ENCODE measurements at regions not wholly inside any gene's neighbourhood (a gene's known extent, or its start where the extent isn't known, plus 50 kb on each side); places are given as distances from the start of the nearest gene placed in this dataset.
"Not testable (repeated sequence)": the region's sequence is repeated elsewhere in the genome, so short reads cannot be mapped to it uniquely, and the experiment has no call there.

DNA sequence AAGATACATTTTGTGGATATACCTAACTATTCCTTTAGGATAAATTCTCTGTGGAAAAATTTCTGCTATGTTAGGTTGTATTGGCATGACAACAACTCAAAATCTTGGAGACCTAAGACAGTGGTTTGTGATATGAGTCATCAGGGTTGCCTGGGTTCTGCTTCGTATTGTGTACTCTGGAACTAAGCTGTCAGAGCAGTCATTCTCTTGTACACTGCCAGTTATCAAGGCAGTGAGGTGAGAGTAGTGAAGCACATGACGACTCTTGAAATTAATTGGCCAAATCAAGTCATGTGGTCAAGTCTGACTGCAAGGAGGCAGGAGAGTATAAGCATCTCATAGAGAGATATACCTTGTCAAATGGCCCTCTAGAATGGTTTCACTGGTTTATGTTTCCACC lies 104.4 kb downstream of the FANCF start:
- TF ChIP-seq, protein P1, sequence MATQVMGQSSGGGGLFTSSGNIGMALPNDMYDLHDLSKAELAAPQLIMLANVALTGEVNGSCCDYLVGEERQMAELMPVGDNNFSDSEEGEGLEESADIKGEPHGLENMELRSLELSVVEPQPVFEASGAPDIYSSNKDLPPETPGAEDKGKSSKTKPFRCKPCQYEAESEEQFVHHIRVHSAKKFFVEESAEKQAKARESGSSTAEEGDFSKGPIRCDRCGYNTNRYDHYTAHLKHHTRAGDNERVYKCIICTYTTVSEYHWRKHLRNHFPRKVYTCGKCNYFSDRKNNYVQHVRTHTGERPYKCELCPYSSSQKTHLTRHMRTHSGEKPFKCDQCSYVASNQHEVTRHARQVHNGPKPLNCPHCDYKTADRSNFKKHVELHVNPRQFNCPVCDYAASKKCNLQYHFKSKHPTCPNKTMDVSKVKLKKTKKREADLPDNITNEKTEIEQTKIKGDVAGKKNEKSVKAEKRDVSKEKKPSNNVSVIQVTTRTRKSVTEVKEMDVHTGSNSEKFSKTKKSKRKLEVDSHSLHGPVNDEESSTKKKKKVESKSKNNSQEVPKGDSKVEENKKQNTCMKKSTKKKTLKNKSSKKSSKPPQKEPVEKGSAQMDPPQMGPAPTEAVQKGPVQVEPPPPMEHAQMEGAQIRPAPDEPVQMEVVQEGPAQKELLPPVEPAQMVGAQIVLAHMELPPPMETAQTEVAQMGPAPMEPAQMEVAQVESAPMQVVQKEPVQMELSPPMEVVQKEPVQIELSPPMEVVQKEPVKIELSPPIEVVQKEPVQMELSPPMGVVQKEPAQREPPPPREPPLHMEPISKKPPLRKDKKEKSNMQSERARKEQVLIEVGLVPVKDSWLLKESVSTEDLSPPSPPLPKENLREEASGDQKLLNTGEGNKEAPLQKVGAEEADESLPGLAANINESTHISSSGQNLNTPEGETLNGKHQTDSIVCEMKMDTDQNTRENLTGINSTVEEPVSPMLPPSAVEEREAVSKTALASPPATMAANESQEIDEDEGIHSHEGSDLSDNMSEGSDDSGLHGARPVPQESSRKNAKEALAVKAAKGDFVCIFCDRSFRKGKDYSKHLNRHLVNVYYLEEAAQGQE (IDR thresholded peaks at IDR 0.05; ENCODE audit: insufficient read depth in 1 of 2, low read depth in 2 of 2, low read length in 1 of 2): no peak
- TF ChIP-seq, protein P2, sequence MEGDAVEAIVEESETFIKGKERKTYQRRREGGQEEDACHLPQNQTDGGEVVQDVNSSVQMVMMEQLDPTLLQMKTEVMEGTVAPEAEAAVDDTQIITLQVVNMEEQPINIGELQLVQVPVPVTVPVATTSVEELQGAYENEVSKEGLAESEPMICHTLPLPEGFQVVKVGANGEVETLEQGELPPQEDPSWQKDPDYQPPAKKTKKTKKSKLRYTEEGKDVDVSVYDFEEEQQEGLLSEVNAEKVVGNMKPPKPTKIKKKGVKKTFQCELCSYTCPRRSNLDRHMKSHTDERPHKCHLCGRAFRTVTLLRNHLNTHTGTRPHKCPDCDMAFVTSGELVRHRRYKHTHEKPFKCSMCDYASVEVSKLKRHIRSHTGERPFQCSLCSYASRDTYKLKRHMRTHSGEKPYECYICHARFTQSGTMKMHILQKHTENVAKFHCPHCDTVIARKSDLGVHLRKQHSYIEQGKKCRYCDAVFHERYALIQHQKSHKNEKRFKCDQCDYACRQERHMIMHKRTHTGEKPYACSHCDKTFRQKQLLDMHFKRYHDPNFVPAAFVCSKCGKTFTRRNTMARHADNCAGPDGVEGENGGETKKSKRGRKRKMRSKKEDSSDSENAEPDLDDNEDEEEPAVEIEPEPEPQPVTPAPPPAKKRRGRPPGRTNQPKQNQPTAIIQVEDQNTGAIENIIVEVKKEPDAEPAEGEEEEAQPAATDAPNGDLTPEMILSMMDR (IDR thresholded peaks at IDR 0.05): no peak
- TF ChIP-seq SIN3A (IDR thresholded peaks at IDR 0.05; ENCODE audit: borderline replicate concordance, insufficient read depth, low read depth, low read length) (no peak), TCF7L2 (IDR thresholded peaks at IDR 0.05; ENCODE audit: low read depth, low read length) (no peak), POLR2AphosphoS5 (IDR thresholded peaks at IDR 0.05; ENCODE audit: low read depth, low read length) (no peak)
- no peaks in the 10 kb centered on the region for H3K9me3 ChIP-seq (ENCODE audit: control insufficient read depth, insufficient read depth, low read depth, low read length)
- H3K27ac ChIP-seq (ENCODE audit: low read length): no peak overlapping the region
- no peaks in the 10 kb centered on the region for H3K36me3 ChIP-seq (ENCODE audit: control insufficient read depth, insufficient read depth, low read length)
- ATAC-seq (no peak), DNase-seq (ENCODE audit: low read depth, low spot score) (no peak)
- H3K27me3 ChIP-seq (ENCODE audit: control insufficient read depth, insufficient read depth, low read length): no peaks in the 10 kb centered on the region
- no peak overlapping the region for H3K4me3 ChIP-seq (ENCODE audit: low read depth in 2 of 2, low read length in 2 of 2)
- BruUV-seq (replicated peaks): no TSS peak
- intact Hi-C loops (cut with micrococcal nuclease; ENCODE audit: unreplicated experiment) (no loop called here), in situ Hi-C loops (cut with HindIII; ENCODE audit: low pct_unique_long_range_greater_than_20kb, low sequenced_read_pairs) (no loop called here)
- ChIA-PET CTCF (no interaction called here), POLR2A (no interaction called here)
- no peaks in the 10 kb centered on the region for H3K4me1 ChIP-seq (ENCODE audit: control insufficient read depth, insufficient read depth, low read length)

- ATAC-seq (no peak), DNase-seq (ENCODE audit: low read depth, low spot score) (no peak)
- H3K27ac ChIP-seq (ENCODE audit: low read length): no peak overlapping the region
- H3K36me3 ChIP-seq (ENCODE audit: control insufficient read depth, insufficient read depth, low read length): no peaks in the 10 kb centered on the region
- no peaks in the 10 kb centered on the region for H3K9me3 ChIP-seq (ENCODE audit: control insufficient read depth, insufficient read depth, low read depth, low read length)
- H3K4me3 ChIP-seq (ENCODE audit: low read depth in 2 of 2, low read length in 2 of 2): no peak overlapping the region
- no peaks in the 10 kb centered on the region for H3K27me3 ChIP-seq (ENCODE audit: control insufficient read depth, insufficient read depth, low read length)
- ChIA-PET CTCF (no interaction called here), POLR2A (no interaction called here)
- in situ Hi-C loops (cut with HindIII; ENCODE audit: low pct_unique_long_range_greater_than_20kb, low sequenced_read_pairs): no loop called here
- no TSS peak for BruUV-seq (replicated peaks)
- TF ChIP-seq POLR2AphosphoS5 (IDR thresholded peaks at IDR 0.05; ENCODE audit: low read depth, low read length) (no peak), SIN3A (IDR thresholded peaks at IDR 0.05; ENCODE audit: borderline replicate concordance, insufficient read depth, low read depth, low read length) (no peak), TCF7L2 (IDR thresholded peaks at IDR 0.05; ENCODE audit: low read depth, low read length) (no peak)
- TF ChIP-seq, protein P2 (IDR thresholded peaks at IDR 0.05): no peak
- TF ChIP-seq, protein P1 (IDR thresholded peaks at IDR 0.05; ENCODE audit: insufficient read depth in 1 of 2, low read depth in 2 of 2, low read length in 1 of 2): no peak
- intact Hi-C loops (cut with micrococcal nuclease; ENCODE audit: unreplicated experiment): no loop called here
- H3K4me1 ChIP-seq (ENCODE audit: control insufficient read depth, insufficient read depth, low read length): no peaks in the 10 kb centered on the region
Measured at GRCh38 chr11:22520521-22520920, 105.1 kb downstream of the FANCF start.

DNA sequence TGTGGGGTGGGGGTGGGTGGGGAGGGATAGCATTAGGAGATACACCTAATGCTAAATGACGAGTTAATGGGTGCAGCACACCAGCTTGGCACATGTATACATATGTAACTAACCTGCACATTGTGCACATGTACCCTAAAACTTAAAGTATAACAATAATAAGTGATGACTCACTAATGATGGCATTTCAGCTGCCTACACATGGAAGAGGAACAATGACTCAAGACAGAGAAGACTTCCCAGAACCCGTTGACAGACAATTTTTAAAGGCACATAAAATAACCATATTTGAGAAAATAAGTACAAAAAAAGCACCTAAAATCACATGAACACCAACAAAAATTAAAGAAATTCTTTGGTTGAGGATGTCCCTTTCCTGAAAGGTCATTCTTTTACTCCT lies 107.3 kb downstream of the FANCF start:
- H3K36me3 ChIP-seq (ENCODE audit: control insufficient read depth, insufficient read depth, low read length); H3K4me1 ChIP-seq (ENCODE audit: control insufficient read depth, insufficient read depth, low read length); H3K27me3 ChIP-seq (ENCODE audit: control insufficient read depth, insufficient read depth, low read length); intact Hi-C loops (cut with micrococcal nuclease; ENCODE audit: unreplicated experiment); H3K4me3 ChIP-seq (ENCODE audit: low read depth in 2 of 2, low read length in 2 of 2); POLR2A ChIA-PET; CTCF ChIA-PET; ATAC-seq; in situ Hi-C loops (cut with HindIII; ENCODE audit: low pct_unique_long_range_greater_than_20kb, low sequenced_read_pairs); H3K27ac ChIP-seq (ENCODE audit: low read length); H3K9me3 ChIP-seq (ENCODE audit: control insufficient read depth, insufficient read depth, low read depth, low read length); BruUV-seq (replicated peaks); DNase-seq (ENCODE audit: low read depth, low spot score): not testable (repeated sequence)
